ENCODE measurements at regions not wholly inside any gene's neighbourhood (a gene's known extent, or its start where the extent isn't known, plus 50 kb on each side); places are given as distances from the start of the nearest gene placed in this dataset.
"Not testable (repeated sequence)": the region's sequence is repeated elsewhere in the genome, so short reads cannot be mapped to it uniquely, and the experiment has no call there.

DNA sequence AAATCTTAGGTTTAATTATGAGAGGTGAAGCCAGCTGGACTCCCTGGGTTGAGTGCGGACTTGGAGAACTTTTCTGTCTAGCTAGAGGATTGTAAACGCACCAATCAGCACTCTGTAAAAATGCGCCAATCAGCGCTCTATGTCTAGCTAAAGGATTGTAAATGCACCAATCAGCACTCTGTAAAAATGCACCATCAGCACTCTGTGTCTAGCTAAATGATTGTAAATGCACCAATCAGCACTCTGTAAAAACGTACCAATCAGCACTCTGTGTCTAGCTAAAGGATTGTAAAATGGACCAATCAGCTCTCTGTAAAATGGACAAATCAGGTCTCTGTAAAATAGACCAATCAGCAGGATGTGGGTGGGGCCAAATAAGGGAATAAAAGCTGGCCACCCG, 345.1 kb upstream of the POT1 start:
- H3K27ac ChIP-seq; H3K4me1 ChIP-seq; DNase-seq (ENCODE audit: low read depth in 1 of 2, low spot score in 1 of 2); H3K4me2 ChIP-seq; POLR2A ChIA-PET; H3K9me3 ChIP-seq; FAIRE-seq; H3K4me3 ChIP-seq; ATAC-seq; CTCF ChIA-PET: not testable (repeated sequence)
- whole genome bisulfite sequencing (ENCODE audit: missing lambda C conversion rate) = 34% methylated on average over 6 of the region's 6 CpGs
- TF ChIP-seq MAFK (IDR thresholded peaks at IDR 0.05; ENCODE audit: partially characterized antibody) = peak; percentile 86

DNA sequence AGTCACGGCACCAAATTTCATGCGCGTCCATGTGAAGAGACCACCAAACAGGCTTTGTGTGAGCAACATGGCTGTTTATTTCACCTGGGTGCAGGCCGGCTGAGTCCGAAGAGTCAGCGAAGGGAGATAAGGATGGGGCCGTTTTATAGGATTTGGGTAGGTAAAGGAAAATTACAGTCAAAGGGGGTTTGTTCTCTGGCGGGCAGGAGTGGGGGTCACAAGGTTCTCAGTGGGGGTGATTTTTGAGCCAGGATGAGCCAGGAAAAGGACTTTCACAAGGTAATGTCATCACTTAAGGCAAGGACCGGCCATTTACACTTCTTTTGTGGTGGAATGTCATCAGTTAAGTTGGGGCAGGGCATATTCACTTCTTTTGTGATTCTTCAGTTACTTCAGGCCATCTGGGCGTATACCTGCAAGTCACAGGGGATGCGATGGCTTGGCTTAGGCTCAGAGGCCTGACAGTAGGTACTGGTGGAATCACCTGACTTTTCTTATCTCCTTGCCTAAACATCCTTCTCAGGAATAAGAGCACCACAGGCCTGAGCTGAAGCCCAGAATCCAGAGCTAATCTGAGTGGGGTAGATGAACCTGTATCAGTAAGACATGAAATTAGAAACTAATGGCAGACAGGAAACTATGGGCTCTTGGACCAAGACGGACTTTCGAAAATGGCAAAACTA, 334.7 kb upstream of the POT1 start:
- H3K4me1 ChIP-seq; H3K4me2 ChIP-seq; FAIRE-seq; POLR2A ChIA-PET; H3K4me3 ChIP-seq; H3K27ac ChIP-seq; H3K9me3 ChIP-seq; CTCF ChIA-PET; ATAC-seq; DNase-seq (ENCODE audit: low read depth in 1 of 2, low spot score in 1 of 2): not testable (repeated sequence)
- WGBS (ENCODE audit: missing lambda C conversion rate) = 67% methylated on average over 13 of the region's 13 CpGs

DNA sequence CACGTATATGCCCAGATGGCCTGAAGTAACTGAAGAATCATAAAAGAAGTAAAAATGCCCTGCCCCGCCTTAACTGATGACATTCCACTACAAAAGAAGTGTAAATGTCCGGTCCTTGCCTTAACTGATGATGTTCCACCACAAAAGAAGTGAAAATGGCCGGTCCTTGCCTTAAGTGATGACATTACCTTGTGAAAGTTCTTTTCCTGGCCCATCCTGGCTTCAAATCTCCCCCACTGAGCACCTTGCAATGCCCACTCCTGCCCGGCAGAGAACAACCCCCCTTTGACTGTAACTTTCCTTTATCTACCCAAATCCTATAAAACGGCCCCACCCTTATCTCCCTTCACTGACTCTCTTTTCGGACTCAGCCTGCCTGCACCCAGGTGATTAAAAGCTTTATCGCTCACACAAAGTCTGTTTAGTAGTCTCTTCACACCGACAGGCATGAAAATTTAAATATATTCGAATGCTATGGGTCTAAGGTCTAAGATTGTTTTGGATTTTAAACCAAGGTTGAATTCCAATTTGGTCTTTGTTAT, 329.3 kb upstream of the POT1 start:
- ATAC-seq; FAIRE-seq; H3K4me1 ChIP-seq; H3K27ac ChIP-seq; POLR2A ChIA-PET; H3K4me2 ChIP-seq; H3K4me3 ChIP-seq; DNase-seq (ENCODE audit: low read depth in 1 of 2, low spot score in 1 of 2); H3K9me3 ChIP-seq; CTCF ChIA-PET: not testable (repeated sequence)
- WGBS (ENCODE audit: missing lambda C conversion rate) = 20% methylated on average over 10 of the region's 10 CpGs

DNA sequence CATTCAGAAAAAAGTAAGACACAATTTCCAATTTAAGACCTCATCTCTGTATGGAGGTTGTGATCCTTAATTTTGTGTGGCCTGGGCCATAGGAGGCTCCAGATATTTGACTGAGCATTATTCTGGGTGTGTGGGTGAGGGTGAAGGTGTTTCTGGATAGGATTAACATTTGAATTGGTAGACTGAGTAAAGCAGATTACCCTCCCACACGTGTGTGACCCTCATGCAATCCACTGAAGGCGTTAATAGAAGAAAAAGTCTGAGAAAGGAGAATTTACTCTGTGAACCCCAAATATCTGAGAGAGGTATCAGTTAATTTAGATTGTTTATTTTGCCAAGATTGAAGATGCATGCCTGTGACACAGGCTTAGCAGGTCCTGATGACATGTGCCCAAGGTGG, 328.0 kb upstream of the POT1 start:
- ATAC-seq = no peak
- POLR2A ChIA-PET = no interaction called here

DNA sequence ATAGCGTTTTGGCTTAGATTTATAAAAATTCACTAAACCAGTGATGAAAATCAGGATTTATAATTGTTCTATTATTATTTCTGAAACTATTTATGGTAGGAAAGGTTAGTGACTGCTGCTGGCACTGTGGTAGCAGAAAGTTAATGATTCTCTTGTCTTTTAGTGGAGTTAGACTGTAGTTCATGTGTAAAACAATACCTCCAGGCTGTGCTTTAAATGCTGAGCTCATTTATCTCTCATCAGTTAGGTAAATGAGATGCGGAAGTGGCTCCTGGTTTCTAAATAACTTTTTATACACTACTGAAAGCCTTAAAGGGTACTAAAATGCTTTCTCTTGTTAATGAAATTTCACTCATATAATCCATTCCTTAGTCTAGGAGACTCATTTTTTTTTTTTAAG, 326.8 kb upstream of the POT1 start:
- POLR2A ChIA-PET = no interaction called here
- ATAC-seq (no peak), FAIRE-seq (no peak), DNase-seq (ENCODE audit: low read depth in 1 of 2, low spot score in 1 of 2) (no peak)
- CTCF ChIA-PET = no interaction called here
- TF ChIP-seq NFE2L2 (conservative IDR thresholded peaks at IDR 0.05; ENCODE audit: low read length) = no peak
- TF ChIP-seq, protein P1, sequence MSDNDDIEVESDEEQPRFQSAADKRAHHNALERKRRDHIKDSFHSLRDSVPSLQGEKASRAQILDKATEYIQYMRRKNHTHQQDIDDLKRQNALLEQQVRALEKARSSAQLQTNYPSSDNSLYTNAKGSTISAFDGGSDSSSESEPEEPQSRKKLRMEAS (IDR thresholded peaks at IDR 0.05) = no peak
- TF ChIP-seq POLR2A (IDR thresholded peaks at IDR 0.05; ENCODE audit: low read length) = no peak
- Histone ChIP-seq H3K27ac (no peak overlapping the region), H3K4me2 (no peak overlapping the region), H3K4me1 (no peaks in the 10 kb centered on the region), H3K9me3 (no peaks in the 10 kb centered on the region), H3K4me3 (no peak overlapping the region)
- WGBS (ENCODE audit: missing lambda C conversion rate) = 24% methylated on average over 2 of the region's 2 CpGs

More for the DNA sequence above, 328.0 kb upstream of the POT1 start:
- CTCF ChIA-PET = no interaction called here
- H3K4me1 ChIP-seq = no peaks in the 10 kb centered on the region
- H3K9me3 ChIP-seq = no peaks in the 10 kb centered on the region
- TF ChIP-seq, protein P2, sequence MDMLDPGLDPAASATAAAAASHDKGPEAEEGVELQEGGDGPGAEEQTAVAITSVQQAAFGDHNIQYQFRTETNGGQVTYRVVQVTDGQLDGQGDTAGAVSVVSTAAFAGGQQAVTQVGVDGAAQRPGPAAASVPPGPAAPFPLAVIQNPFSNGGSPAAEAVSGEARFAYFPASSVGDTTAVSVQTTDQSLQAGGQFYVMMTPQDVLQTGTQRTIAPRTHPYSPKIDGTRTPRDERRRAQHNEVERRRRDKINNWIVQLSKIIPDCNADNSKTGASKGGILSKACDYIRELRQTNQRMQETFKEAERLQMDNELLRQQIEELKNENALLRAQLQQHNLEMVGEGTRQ (IDR thresholded peaks at IDR 0.05) = no peak
- no peak for TF ChIP-seq ZFP36 (IDR thresholded peaks at IDR 0.05; ENCODE audit: borderline replicate concordance, partially characterized antibody)
- no peak for TF ChIP-seq KDM1A (IDR thresholded peaks at IDR 0.05; ENCODE audit: low read depth)
- TF ChIP-seq, protein P3, sequence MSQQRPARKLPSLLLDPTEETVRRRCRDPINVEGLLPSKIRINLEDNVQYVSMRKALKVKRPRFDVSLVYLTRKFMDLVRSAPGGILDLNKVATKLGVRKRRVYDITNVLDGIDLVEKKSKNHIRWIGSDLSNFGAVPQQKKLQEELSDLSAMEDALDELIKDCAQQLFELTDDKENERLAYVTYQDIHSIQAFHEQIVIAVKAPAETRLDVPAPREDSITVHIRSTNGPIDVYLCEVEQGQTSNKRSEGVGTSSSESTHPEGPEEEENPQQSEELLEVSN (IDR thresholded peaks at IDR 0.05; ENCODE audit: borderline replicate concordance, low read depth) = no peak
- TF ChIP-seq RARB (CRISPR knock-in tag; IDR thresholded peaks at IDR 0.05) = no peak
- no peak for TF ChIP-seq ZC3H11A (IDR thresholded peaks at IDR 0.05)
- TF ChIP-seq JUNB (IDR thresholded peaks at IDR 0.05) = no peak
- TF ChIP-seq JUN (IDR thresholded peaks at IDR 0.05) = no peak
- TF ChIP-seq, protein P1 (IDR thresholded peaks at IDR 0.05) = no peak
- TF ChIP-seq ZSCAN20 (CRISPR knock-in tag; IDR thresholded peaks at IDR 0.05) = no peak
- no peak for TF ChIP-seq NFE2L2 (conservative IDR thresholded peaks at IDR 0.05; ENCODE audit: low read length)
- TF ChIP-seq PHF8 (IDR thresholded peaks at IDR 0.05; ENCODE audit: borderline replicate concordance, low read depth) = no peak
- TF ChIP-seq, protein P4, sequence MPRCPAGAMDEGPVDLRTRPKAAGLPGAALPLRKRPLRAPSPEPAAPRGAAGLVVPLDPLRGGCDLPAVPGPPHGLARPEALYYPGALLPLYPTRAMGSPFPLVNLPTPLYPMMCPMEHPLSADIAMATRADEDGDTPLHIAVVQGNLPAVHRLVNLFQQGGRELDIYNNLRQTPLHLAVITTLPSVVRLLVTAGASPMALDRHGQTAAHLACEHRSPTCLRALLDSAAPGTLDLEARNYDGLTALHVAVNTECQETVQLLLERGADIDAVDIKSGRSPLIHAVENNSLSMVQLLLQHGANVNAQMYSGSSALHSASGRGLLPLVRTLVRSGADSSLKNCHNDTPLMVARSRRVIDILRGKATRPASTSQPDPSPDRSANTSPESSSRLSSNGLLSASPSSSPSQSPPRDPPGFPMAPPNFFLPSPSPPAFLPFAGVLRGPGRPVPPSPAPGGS (IDR thresholded peaks at IDR 0.05) = no peak
- no peak for TF ChIP-seq POLR2A (IDR thresholded peaks at IDR 0.05; ENCODE audit: low read length)
- TF ChIP-seq, protein P5, sequence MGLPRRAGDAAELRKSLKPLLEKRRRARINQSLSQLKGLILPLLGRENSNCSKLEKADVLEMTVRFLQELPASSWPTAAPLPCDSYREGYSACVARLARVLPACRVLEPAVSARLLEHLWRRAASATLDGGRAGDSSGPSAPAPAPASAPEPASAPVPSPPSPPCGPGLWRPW (IDR thresholded peaks at IDR 0.05) = no peak
- TF ChIP-seq FOXS1 (CRISPR knock-in tag; IDR thresholded peaks at IDR 0.05) = no peak
- 2% methylated on average over 2 of the region's 2 CpGs for WGBS (ENCODE audit: missing lambda C conversion rate)
- no peak overlapping the region for H3K4me3 ChIP-seq
- FAIRE-seq = no peak
- no peak overlapping the region for H3K27ac ChIP-seq
- DNase-seq (ENCODE audit: low read depth in 1 of 2, low spot score in 1 of 2) = no peak
- no peak overlapping the region for H3K4me2 ChIP-seq
